ENCODE measurements at regions not wholly inside any gene's neighbourhood (a gene's known extent, or its start where the extent isn't known, plus 50 kb on each side); places are given as distances from the start of the nearest gene placed in this dataset.
A peak's percentile ranks its signal among the peaks of the same experiment; 100 is the strongest.
"Not testable (repeated sequence)": the region's sequence is repeated elsewhere in the genome, so short reads cannot be mapped to it uniquely, and the experiment has no call there.

GRCh38 chr4:130073145-130073790 is 977.3 kb downstream of the C4orf33 start:
- DNase-seq, result no peak

DNA sequence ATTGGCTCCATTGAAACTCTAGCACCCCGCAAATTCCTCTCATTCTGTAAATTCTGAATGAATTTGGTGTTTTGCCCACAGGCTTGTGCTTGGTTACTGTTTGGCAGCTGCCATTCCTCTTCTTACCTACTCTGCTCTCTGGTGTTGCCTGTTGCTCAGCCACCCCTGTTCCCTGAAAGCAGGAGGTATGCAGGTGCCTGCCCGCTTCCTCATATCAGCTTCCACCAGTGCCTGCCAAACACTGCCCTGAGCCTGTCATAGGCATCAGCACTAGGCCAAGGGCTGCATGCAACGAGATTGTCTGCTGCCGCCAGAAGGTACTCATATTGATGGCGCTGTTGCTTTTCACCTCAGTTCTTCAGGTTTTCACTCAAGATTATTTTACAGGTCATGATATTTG is 978.1 kb downstream of the C4orf33 start:
- no peak for DNase-seq

GRCh38 chr4:130077275-130077674 is 981.3 kb downstream of the C4orf33 start:
- DNase-seq, result peak; percentile 15

GRCh38 chr4:130079027-130079426 is 983.1 kb downstream of the C4orf33 start:
- DNase-seq, result not testable (repeated sequence)

DNA sequence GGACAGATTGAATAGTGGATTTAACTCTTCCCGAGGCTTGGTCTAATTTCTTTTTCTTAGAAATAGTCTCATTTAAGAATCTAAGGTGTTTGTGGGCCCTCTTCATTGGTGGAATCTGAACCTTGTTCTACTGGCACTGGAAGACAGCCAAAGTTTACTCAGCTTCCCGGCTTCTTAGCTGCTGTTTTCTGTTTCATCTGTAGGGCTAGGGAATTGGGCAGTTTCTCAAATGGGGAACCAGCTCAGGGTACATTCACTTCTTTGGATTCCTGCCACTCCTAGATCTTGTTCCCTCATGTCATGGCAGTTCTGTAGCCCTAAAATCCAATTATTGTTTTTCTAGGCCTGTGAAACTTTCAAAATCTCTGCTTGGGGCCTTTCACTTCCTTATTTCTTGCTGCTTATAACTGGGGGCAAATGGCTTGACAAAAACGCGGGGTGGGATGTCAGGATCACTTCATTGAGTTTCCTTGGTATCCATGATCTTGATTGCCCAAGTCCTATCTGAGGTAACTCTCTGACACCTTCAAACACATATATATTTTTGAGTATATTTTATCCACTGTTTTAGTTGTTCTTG is 985.0 kb downstream of the C4orf33 start:
- DNase-seq, result no peak

- no peak for DNase-seq
Measured at GRCh38 chr4:130090427-130090826, 994.5 kb downstream of the C4orf33 start.

GRCh38 chr4:130092187-130093015 is 996.4 kb downstream of the C4orf33 start:
- DNase-seq, result no peak

DNA sequence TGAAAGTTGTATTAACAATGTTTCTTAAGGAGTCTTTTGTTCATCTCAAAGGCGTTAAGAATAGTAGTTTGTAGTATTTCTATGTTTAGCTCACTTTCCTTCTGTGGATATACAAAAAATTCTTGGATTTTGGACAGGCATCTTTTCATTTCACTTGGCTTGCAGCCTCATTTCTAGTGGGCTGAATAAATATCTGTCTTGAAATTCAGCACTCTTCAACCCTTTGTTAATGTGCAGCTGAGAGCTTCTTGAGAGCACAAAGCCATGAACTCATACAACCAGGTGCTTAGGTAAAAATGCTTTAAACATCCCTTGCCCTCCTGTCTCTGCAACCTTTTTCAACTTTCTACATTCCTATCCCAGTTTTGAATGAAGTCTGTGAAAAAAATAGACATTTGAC is 1003.2 kb downstream of the C4orf33 start:
- DNase-seq, result no peak

- DNase-seq, result no peak
Measured at GRCh38 chr4:130110189-130110588, 1014.2 kb downstream of the C4orf33 start.

DNA sequence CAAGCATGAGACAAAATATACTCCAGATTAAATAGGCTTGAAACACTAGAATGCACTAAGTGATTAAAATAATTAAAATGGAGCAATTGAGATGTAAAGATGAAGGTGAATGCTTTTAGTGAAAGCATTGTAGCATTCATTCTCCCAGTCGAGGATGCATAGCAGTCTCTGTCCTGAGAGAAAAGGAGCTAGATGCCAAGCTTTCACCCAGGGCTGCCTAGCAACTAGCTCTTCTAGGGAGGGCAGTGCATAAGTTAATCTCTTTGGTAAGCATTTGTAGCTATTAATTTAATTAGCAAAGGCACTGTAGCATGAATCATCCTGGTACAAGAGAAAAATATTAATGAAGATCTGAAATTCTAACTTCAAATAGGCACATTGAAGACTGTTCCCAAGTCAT is 1014.8 kb downstream of the C4orf33 start:
- no peak for DNase-seq

GRCh38 chr4:130124066-130124465 is 1028.1 kb downstream of the C4orf33 start:
- DNase-seq, result peak; percentile 5

GRCh38 chr4:130125467-130125866 is 1029.5 kb downstream of the C4orf33 start:
- no peak for DNase-seq

DNA sequence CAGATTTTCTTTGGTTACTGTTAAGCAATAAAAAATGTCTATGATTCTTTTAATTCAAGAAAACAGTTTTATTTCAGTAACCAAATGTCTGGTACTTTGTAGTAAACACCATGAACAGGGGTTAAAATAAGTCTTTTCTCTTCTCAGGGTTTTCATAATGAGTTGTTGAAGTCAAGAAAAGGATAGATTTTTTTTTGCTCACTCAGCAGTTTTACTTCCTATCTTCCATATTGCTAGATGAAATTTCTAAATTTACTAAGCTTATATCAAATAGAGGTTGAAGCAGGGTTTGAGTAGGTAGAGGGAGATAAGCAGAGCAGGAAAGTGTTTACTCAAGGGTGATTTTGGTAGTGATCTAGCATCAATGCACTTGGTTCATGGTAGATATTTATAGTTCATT is 1031.3 kb downstream of the C4orf33 start:
- no peak for DNase-seq

DNA sequence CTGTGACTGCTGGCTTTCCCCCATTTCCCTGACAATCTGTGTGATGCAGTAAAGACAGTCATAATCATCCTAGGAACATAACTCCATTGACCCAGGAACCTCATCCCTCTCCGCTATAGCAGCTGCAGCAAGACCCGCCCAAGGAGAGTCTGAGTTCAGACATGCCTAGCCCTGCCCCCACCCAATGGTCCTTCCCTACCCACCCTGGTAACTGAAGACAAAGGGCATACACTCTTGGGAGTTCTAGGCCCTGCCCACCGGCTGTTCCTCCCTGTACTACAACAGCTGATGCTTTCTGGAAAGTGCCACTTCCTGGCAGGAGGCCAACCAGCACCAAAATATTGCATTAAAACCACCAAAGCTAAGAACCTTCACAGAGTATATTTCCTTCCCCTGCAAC is 1035.6 kb downstream of the C4orf33 start:
- no peak for DNase-seq

DNA sequence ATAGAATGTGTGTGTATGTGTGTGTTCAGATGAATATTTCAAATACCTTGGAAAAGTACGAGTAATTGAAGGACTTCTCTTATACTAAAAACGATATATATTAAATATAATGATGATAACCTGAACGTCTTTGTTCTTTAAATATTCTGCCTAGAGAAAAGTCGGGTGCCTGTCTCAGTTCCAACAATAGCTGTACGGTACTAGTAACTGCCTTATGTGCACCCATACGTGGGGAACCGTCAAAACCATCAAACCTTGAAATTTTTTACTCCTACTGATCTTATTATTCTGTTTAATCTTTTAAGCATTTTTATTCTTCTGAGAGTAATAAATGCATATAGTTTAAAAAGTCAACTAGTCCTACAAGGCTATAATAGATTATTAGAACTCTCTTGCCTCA is 1045.7 kb downstream of the C4orf33 start:
- no peak for DNase-seq

DNA sequence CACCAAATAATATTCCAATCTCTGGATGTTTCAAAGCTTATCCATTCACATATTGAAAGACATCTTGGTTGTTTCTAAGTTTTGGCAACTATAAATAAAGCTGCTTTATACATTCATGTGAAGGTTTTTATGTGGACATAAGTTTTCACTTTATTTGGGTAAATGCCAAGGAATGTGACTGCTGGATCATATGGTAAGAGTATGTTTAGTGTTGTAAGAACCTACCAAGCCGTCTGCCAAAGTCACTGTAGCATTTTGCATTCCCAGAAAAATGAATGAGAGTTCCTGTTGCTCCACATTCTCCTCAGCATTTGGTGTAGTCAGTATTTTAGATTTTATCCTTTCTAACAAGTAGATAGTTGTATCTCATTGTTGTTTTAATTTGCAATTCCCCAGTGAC is 1047.7 kb downstream of the C4orf33 start:
- DNase-seq, result no peak

DNA sequence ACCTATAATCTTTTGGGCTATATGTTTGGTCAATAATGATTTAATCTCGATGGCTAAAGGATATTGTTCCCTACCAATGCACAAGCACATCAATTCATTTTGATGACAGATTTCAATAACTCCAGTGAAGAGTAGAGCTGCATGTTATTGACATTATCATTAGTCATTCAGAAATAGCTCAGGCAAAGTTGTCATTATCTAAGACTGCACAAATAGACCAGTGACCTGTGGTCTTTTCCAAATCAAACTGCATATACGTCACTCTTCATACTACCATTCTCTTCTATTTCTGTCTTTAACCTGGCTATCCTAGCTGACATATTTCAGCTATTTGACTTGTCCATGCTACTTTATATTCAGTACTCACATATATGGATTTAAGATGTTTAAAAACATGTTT is 1050.8 kb downstream of the C4orf33 start:
- no peak for DNase-seq

DNA sequence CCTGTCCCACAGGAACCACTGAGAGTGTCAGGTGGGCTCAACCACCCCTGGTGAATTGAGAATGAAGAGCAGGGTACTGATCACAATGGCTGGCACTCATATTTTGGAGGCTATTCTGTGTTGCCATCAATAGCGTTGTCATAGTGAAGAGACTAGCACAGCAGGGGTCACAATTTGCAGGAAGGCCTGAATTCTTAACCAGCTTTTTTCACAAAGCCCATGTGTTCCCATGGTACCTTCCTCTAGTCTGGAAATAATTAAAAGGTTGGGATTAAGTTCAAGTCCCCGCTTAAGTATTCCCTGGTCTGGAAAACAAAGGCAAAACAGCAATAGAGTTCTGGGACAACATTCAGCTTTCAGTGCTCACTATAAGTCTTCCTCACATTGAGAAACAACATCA is 1051.7 kb downstream of the C4orf33 start:
- DNase-seq, result no peak

DNA sequence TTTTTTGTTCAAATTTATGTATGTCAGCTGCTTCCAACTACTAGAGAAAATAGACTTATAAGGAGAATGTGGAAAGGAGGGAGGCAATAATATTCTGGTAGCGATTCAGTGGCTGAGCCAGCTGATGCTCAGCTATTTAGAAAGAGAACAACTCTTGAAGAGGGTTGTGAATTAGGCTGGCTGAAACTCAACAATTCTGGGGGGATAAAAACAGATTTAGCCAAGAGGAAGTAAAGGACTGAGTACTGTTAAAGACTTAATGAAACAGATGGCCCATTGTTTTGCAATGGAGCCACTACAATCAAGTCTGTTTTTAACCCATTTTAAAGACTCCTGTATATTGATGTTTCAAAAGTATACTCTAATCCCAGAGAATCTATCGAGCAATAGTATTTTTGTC is 1058.9 kb downstream of the C4orf33 start:
- DNase-seq, result no peak

- DNase-seq, result no peak
Measured at GRCh38 chr4:130163701-130164100, 1067.7 kb downstream of the C4orf33 start.

DNA sequence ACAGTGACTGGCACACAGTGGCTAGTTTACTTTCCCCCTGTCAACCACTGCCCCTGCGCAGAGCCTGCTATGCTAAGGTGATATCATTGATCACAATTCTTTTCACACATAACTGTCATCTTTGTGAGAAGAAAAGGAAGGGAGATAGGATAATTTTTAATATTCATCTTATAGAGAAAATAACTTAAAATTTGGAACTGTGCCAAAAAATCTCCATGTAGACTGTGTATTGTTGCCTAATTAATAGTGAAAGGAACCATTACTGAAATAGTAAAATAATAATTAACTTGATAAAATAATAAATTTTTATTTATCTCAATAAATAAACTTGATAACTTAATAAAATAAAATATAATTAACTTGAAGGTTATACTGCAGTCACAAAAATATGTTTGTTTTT is 1069.4 kb downstream of the C4orf33 start:
- no peak for DNase-seq

GRCh38 chr4:130172156-130172555 is 1076.2 kb downstream of the C4orf33 start:
- no peak for DNase-seq

GRCh38 chr4:130178106-130178505 is 1082.2 kb downstream of the C4orf33 start:
- no peak for DNase-seq

DNA sequence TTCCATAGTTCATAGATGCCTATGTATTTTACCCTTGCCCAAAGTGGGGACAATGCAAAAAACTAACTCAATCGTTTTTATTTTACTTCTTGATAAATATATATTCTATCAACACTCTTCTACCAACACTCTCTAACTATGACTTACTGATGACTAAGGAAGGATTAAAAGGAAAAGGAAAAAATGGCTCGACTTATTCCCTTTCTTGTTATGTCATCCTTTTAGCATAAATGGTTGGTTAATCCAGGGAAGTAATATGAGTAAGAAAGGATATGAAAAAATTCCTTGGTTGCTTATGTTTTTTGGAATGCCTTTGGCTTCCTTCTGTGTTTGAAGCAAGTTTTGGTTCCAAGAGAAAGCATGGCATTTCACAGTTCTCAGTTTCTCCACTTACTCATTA is 1087.1 kb downstream of the C4orf33 start:
- DNase-seq, result no peak
